SK-N-SH (cell line): ENCODE measurements at regions not wholly inside any gene's neighbourhood (a gene's known extent, or its start where the extent isn't known, plus 50 kb on each side); places are given as distances from the start of the nearest gene placed in this dataset.

Experiments
- CTCF ChIP-seq: fragments of 200-600 bp; sonication (generic); IDR thresholded peaks from 2 replicates; pipeline ENCODE4 v1.6.1; 2017; ENCODE audit warnings: antibody characterized with exemption, mild to moderate bottlenecking, moderate library complexity
- JUND ChIP-seq: IDR thresholded peaks from 2 replicates; pipeline ENCODE4 v1.4.0; 2012
- MAX ChIP-seq: IDR thresholded peaks from 2 replicates; pipeline ENCODE4 v1.4.0; 2012; ENCODE audit warnings: low read depth
- NFIC ChIP-seq: IDR thresholded peaks from 2 replicates; pipeline ENCODE4 v1.4.0; 2012; ENCODE audit warnings: borderline replicate concordance
- NRF1 ChIP-seq: IDR thresholded peaks from 2 replicates; pipeline ENCODE4 v1.6.1; 2012; ENCODE audit warnings: low read depth, mild to moderate bottlenecking, low read length
- POLR2AphosphoS5 ChIP-seq: IDR thresholded peaks from 2 replicates; pipeline ENCODE4 v1.6.1; 2012; ENCODE audit warnings: low read depth, low read length
- RAD21 ChIP-seq: IDR thresholded peaks from 2 replicates; pipeline ENCODE4 v1.6.1; 2012; ENCODE audit warnings: mild to moderate bottlenecking, low read length
- TEAD4 ChIP-seq: IDR thresholded peaks from 2 replicates; pipeline ENCODE4 v1.4.0; 2012; ENCODE audit warnings: mild to moderate bottlenecking, borderline replicate concordance; ENCODE audit not compliant: insufficient read depth
- YY1 ChIP-seq: IDR thresholded peaks from 2 replicates; pipeline ENCODE4 v1.4.0; 2012; ENCODE audit warnings: low read depth, mild to moderate bottlenecking

GRCh38 chr9:69964446-69964845 is 79.2 kb upstream of the MAMDC2 start:
- TF ChIP-seq NFIC (no peak), TEAD4 (no peak), YY1 (no peak), CTCF (no peak), JUND (no peak), RAD21 (no peak), POLR2AphosphoS5 (no peak), NRF1 (no peak), MAX (no peak)
